LHCN-M2 (cell line): ENCODE measurements at regions not wholly inside any gene's neighbourhood (a gene's known extent, or its start where the extent isn't known, plus 50 kb on each side); places are given as distances from the start of the nearest gene placed in this dataset.
"Not testable (repeated sequence)": the region's sequence is repeated elsewhere in the genome, so short reads cannot be mapped to it uniquely, and the experiment has no call there.

Source experiments
- DNase-seq: peaks from one replicate; pipeline ENCODE4 v3.0.0-alpha.2; 2012; ENCODE audit warnings: low read depth

DNA sequence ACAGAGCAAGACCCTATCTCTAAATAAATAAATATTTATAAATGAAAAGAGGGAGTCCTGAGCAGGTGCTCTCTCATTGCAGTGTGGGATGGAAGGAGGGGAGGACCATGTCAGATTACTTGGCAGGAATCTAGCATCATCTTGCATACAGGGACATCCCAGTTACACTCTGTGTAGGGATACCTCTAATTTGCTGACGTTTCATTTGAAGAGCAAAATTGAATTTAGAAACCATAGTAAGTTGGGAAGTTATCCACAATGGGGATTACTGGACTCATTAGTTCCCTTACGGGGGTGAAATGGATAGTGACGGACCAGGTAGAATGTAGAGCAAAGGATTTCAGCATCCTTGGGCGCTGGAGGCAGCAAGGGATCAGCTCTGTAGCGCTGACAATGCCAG lies 52.1 kb downstream of the ARHGEF18 start:
- no peak for DNase-seq

DNA sequence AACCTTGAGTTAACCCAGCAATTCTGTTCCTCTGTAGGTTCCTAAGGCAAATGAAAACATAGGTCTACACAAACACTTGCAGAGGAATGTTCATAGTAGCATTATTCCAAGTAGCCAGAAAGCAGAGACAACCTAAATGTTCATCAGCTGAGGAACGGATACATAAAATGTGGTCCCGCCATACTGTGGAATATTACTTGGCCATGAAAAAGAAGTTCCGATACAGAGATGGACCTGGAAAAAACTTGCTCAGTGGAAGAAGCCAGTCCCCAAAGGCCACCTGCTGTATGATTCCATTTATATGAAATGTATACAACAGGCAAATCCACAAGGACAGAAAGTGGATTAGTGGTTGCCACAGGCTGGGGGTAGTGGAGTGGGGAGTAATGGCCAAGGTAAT lies 53.0 kb downstream of the ARHGEF18 start:
- no peak for DNase-seq

- not testable (repeated sequence) for DNase-seq
Measured at GRCh38 chr19:7405482-7405881, 56.7 kb downstream of the ARHGEF18 start.

- DNase-seq, result peak; percentile 56
Measured at GRCh38 chr19:7408251-7408650, 59.5 kb downstream of the ARHGEF18 start.

DNA sequence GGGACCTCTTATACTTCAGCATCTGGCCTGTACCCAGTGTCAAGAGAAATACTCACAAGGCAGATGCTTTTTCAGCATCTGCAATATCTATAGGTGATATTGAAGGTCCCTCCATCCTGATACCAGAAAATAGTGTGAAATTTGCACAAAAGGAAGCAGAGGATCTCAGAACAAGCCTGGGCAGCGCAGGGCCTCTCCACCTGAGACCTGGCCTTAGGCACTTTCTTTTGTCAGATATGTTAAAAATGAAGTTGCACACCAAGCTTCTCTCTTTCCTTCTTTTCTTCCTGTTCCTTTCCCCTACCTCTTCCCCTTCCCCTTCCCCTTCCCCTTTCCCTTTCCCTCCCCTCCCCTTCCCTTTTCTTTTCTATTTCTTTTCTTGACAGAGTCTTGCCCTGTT lies 62.2 kb downstream of the ARHGEF18 start:
- DNase-seq, result no peak

GRCh38 chr19:7413629-7414028 lies 64.9 kb downstream of the ARHGEF18 start:
- DNase-seq, result no peak

GRCh38 chr19:7415163-7415856 lies 66.6 kb downstream of the ARHGEF18 start:
- peak; percentile 28 for DNase-seq

DNA sequence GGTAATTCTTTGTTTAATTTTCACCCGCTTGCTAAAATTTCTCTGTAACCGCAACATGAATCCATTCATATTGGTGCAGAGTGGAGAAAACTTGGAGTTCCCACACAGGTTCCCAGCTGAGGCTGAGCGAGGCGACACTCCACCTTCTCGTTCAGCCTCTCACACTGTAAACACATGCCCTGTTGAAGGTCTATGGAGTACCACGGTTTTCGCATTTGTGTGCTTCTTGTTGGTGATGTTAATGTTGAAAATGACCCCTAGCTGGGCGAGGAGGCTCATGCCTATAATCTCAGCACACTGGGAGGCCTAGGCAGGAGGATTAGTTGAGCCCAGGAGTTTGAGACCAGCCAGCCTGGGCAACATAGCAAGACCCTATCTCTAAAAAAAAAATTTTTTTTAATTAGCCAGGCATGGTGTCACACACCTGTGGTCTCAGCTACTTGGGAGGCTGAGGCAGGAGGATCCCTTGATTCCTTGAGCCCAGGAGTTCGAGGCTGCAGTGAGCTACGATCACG lies 67.2 kb downstream of the ARHGEF18 start:
- no peak for DNase-seq

- no peak for DNase-seq
Measured at GRCh38 chr19:7417671-7418324, 69.1 kb downstream of the ARHGEF18 start.

DNA sequence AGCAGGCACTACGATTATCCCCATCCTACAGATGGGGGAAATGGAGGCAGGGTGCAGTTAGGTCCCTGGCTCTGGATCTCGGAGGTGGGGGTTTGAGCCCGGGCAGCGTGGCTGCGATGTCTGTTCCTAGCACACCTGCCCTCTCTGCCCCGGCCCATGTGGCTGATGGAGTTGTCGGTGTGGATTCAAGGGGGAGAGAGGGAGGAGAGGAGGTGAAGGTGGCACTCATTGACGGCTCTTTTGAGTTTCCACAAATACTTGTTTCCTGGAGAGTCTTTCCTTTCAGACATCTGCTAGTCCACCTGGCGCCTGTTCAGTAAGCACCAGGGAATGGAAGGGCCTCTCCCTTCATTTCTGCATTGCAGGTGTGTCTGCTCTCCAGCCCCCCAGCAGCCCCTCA lies 69.9 kb downstream of the ARHGEF18 start:
- DNase-seq, result no peak

GRCh38 chr19:7419153-7419552 lies 69.7 kb downstream of the PEX11G start:
- DNase-seq, result no peak

GRCh38 chr19:7419777-7420439 lies 68.9 kb downstream of the PEX11G start:
- no peak for DNase-seq

- DNase-seq, result no peak
Measured at GRCh38 chr19:7421941-7422744, 66.7 kb downstream of the PEX11G start.
